ENCODE measurements at regions not wholly inside any gene's neighbourhood (a gene's known extent, or its start where the extent isn't known, plus 50 kb on each side); places are given as distances from the start of the nearest gene placed in this dataset.

DNA sequence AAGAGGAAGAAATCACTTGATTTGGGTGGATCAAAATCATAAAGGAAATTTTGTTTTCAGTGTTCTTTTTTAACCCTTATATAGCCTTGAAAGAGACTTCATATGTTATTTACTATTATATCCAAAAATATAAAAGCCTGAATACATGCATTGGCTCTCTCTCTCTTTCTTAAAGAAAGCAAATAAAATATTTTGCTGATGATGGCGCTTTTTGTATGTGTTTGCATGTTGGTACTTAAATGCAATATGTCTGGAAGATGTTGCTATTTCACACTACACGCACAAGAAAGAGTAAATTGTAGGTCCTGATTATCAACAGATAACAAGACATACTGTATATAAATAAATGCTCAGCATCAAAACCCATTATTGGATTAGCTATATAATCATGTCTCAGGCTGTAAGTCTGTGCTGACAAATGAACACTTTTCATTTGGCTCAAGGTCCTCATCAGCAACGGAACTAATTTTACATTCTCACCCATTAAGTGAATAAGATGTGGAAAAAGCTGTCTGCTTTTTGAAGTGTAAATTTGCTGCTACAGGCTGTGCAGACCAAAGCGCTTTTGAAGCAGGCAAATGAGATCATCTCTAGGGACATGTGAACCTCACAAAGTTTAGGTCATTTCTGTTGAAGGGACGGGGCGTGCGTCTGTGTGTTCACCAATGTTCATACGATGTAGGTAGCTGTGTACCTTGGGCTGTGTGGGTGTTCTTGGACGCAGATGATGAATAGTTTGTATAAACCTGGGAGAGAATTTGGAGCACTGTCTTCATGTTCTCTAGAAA, 122.4 kb upstream of the LMO4 start:
- Histone ChIP-seq H2BK15ac (ENCODE audit: low read depth, low read length) (no peak overlapping the region), H3K4ac (ENCODE audit: low read depth, low read length) (no peak overlapping the region), H2BK120ac (ENCODE audit: low read depth, low read length) (no peak overlapping the region), H3K79me1 (ENCODE audit: low read depth in 1 of 2, low read length in 2 of 2) (no peaks in the 10 kb centered on the region), H3K23ac (ENCODE audit: low read depth, low read length) (no peak overlapping the region), H3K9me3 (ENCODE audit: control insufficient read depth, insufficient read depth, low read length) (0 out of 2 replicates have a peak, but pooled peaks cover under 1% of the 10 kb centered on the region), H3K14ac (replicated peaks; ENCODE audit: low read depth, low read length) (no peak overlapping the region), H2AK9ac (replicated peaks; ENCODE audit: low read depth, low read length, poor library complexity) (no peak overlapping the region), H4K8ac (ENCODE audit: low read depth in 2 of 2, low read length in 2 of 2) (no peak overlapping the region), H3K56ac (ENCODE audit: extremely low read depth, insufficient read depth, low read length) (no peak overlapping the region), H3K4me1 (ENCODE audit: control insufficient read depth, insufficient read depth, low read length) (no peaks in the 10 kb centered on the region; the same call in 1 of the 2 replicates), H2BK20ac (ENCODE audit: low read depth, low read length) (no peak overlapping the region), H3K9me1 (ENCODE audit: insufficient read depth, low read length) (no peaks in the 10 kb centered on the region; the same call in 1 of the 2 replicates), H2AFZ (replicated peaks; ENCODE audit: low read length, poor library complexity) (no peak overlapping the region), H2BK5ac (ENCODE audit: low read depth, low read length, poor library complexity, severe bottlenecking) (no peak overlapping the region), H4K20me1 (ENCODE audit: insufficient read depth, low read length) (no peaks in the 10 kb centered on the region), H3K4me3 (ENCODE audit: insufficient read depth, low read depth, low read length) (no peak overlapping the region), H4K91ac (ENCODE audit: insufficient read depth, low read depth, low read length) (no peak overlapping the region), H3K18ac (ENCODE audit: low read depth, low read length) (no peak overlapping the region), H4K5ac (ENCODE audit: low read depth, low read length) (no peak overlapping the region), H3K9ac (ENCODE audit: low read depth, low read length) (no peak overlapping the region), H2AK5ac (ENCODE audit: low read depth, low read length) (no peak overlapping the region), H3K27me3 (ENCODE audit: control insufficient read depth, insufficient read depth, low read length) (no peaks in the 10 kb centered on the region), H3K27ac (ENCODE audit: insufficient read depth, low read length) (no peak overlapping the region), H3K36me3 (ENCODE audit: control insufficient read depth, insufficient read depth, low read length) (no peaks in the 10 kb centered on the region), H3K4me2 (ENCODE audit: low read depth, low read length) (no peak overlapping the region)
- dilution Hi-C loops (cut with HindIII; ENCODE audit: low sequenced_read_pairs, unreplicated experiment) (no loop called here), intact Hi-C loops (cut with micrococcal nuclease) (no loop called here), in situ Hi-C loops (cut with MboI; ENCODE audit: low sequenced_read_pairs) (no loop called here)
- no peak for DNase-seq
- no TSS peak for BruUV-seq (replicated peaks)
- TF ChIP-seq CHD1 (IDR thresholded peaks at IDR 0.05; ENCODE audit: low read depth, low read length) (no peak), MAFK (IDR thresholded peaks at IDR 0.05; ENCODE audit: low read depth, low read length) (peak; percentile 89), POLR2A (IDR thresholded peaks at IDR 0.05; ENCODE audit: low read depth, low read length) (no peak)
- TF ChIP-seq, protein P1, sequence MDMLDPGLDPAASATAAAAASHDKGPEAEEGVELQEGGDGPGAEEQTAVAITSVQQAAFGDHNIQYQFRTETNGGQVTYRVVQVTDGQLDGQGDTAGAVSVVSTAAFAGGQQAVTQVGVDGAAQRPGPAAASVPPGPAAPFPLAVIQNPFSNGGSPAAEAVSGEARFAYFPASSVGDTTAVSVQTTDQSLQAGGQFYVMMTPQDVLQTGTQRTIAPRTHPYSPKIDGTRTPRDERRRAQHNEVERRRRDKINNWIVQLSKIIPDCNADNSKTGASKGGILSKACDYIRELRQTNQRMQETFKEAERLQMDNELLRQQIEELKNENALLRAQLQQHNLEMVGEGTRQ (IDR thresholded peaks at IDR 0.05; ENCODE audit: low read depth, low read length): no peak
- 100% methylated on average over 2 of the region's 9 CpGs; no CpG with 5 or more reads in 1 of the 2 experiments for WGBS, 2 experiments (ENCODE audit: extremely low coverage in 2 of 2, insufficient read length in 1 of 2)
- CTCF ChIA-PET: no interaction called here
- POLR2A ChIA-PET (ENCODE audit: unreplicated experiment): no interaction called here
- ATAC-seq (ENCODE audit: low read depth): no peak

Data from IMR-90 (cell line).